ENCODE measurements at regions not wholly inside any gene's neighbourhood (a gene's known extent, or its start where the extent isn't known, plus 50 kb on each side); places are given as distances from the start of the nearest gene placed in this dataset.

DNA sequence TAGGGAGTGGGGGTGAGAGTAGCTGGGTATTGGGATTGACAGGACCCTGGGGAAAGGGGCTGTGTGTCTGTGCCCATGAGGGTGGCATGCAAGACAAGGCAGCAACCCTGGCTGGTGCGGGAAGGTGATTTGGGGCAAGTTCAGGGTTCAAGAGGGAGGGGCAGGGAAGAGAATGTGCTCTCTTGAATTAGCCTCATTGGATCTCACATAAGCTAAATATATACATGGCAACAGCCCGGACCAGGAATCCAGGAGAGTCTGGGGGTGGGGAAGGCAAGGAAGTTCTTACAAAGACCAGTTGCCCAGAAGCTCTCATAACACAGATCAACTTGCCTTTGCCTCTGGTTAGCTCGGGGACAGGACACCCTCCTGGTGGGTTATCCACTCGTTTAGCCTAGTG lies 73.3 kb downstream of the IRX3 start (continued):
- TF ChIP-seq, protein P1, sequence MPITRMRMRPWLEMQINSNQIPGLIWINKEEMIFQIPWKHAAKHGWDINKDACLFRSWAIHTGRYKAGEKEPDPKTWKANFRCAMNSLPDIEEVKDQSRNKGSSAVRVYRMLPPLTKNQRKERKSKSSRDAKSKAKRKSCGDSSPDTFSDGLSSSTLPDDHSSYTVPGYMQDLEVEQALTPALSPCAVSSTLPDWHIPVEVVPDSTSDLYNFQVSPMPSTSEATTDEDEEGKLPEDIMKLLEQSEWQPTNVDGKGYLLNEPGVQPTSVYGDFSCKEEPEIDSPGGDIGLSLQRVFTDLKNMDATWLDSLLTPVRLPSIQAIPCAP (CRISPR knock-in tag; IDR thresholded peaks at IDR 0.05; ENCODE audit: low read depth): no peak
- TF ChIP-seq XRCC5 (optimal IDR thresholded peaks at IDR 0.05; ENCODE audit: low read length): no peak
- TF ChIP-seq, protein P2, sequence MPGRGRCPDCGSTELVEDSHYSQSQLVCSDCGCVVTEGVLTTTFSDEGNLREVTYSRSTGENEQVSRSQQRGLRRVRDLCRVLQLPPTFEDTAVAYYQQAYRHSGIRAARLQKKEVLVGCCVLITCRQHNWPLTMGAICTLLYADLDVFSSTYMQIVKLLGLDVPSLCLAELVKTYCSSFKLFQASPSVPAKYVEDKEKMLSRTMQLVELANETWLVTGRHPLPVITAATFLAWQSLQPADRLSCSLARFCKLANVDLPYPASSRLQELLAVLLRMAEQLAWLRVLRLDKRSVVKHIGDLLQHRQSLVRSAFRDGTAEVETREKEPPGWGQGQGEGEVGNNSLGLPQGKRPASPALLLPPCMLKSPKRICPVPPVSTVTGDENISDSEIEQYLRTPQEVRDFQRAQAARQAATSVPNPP (CRISPR knock-in tag; IDR thresholded peaks at IDR 0.05): no peak

DNA sequence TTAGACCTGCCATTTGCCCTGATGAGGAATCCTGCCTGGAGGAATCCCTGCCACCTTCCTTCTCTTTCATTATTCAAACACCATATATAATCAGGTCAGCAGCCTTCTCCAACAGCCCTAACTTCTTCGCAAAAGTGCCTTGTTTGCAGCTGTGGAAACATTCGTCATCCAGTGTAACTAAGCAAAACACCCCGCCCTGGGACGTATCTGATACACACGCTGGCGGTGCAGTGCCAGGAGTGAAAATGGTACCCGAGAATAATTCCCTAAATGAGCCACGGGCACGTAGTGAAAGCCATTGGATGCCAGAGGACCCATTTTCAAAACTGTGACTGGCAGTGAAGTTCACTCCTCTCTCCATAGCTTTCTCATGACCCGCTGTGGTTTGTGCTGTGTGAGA lies 73.7 kb downstream of the IRX3 start:
- FAIRE-seq (no peak), ATAC-seq (no peak), DNase-seq (ENCODE audit: low spot score) (no peak)
- no peaks in the 10 kb centered on the region for H3K36me3 ChIP-seq (replicated peaks in 1 of 2; ENCODE audit: control insufficient read depth in 1 of 2, insufficient read depth in 2 of 2, low read length in 2 of 2)
- H3K9me3 ChIP-seq (ENCODE audit: low read length): no peaks in the 10 kb centered on the region
- H3K27me3 ChIP-seq (ENCODE audit: control insufficient read depth in 1 of 2, insufficient read depth in 2 of 2, low read length in 2 of 2): peaks cover 4% of the 10 kb centered on the region in 2 experiments; a peak in 3 of 5 replicates
- ChIA-PET CTCF (ENCODE audit: low intra/inter-chr PET ratio, low total read pairs) (no interaction called here), POLR2A (no interaction called here)
- no peaks in the 10 kb centered on the region for H4K20me1 ChIP-seq (ENCODE audit: insufficient read depth, low read length)
- H2AFZ ChIP-seq (ENCODE audit: low read length): no peak overlapping the region
- H3K27ac ChIP-seq (ENCODE audit: extremely low read length, insufficient read depth, low read length): no peak overlapping the region
- in situ Hi-C loops (cut with HindIII; ENCODE audit: extremely low pct_ligation_motif_present, low pct_unique_long_range_greater_than_20kb) (no loop called here), intact Hi-C loops (cut with micrococcal nuclease; ENCODE audit: unreplicated experiment) (no loop called here)
- BruUV-seq (replicated peaks): no TSS peak
- H3K9ac ChIP-seq (ENCODE audit: insufficient read depth, low read depth, low read length): no peak overlapping the region
- WGBS (ENCODE audit: low lambda C conversion rate): 73% methylated on average over 10 of the region's 10 CpGs
- no peaks in the 10 kb centered on the region for H3K4me1 ChIP-seq (ENCODE audit: insufficient read depth, low read length)
- H3K4me2 ChIP-seq (ENCODE audit: low read depth, low read length): no peak overlapping the region
- H3K79me2 ChIP-seq (ENCODE audit: insufficient read depth, low read length): no peaks in the 10 kb centered on the region
- H3K4me3 ChIP-seq (replicated peaks in 1 of 3; ENCODE audit: insufficient read depth in 1 of 3, low read depth in 2 of 3, low read length in 3 of 3): no peak overlapping the region
- TF ChIP-seq, protein P3, sequence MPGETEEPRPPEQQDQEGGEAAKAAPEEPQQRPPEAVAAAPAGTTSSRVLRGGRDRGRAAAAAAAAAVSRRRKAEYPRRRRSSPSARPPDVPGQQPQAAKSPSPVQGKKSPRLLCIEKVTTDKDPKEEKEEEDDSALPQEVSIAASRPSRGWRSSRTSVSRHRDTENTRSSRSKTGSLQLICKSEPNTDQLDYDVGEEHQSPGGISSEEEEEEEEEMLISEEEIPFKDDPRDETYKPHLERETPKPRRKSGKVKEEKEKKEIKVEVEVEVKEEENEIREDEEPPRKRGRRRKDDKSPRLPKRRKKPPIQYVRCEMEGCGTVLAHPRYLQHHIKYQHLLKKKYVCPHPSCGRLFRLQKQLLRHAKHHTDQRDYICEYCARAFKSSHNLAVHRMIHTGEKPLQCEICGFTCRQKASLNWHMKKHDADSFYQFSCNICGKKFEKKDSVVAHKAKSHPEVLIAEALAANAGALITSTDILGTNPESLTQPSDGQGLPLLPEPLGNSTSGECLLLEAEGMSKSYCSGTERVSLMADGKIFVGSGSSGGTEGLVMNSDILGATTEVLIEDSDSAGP (CRISPR knock-in tag; IDR thresholded peaks at IDR 0.05; ENCODE audit: borderline replicate concordance): no peak
- TF ChIP-seq, protein P4, sequence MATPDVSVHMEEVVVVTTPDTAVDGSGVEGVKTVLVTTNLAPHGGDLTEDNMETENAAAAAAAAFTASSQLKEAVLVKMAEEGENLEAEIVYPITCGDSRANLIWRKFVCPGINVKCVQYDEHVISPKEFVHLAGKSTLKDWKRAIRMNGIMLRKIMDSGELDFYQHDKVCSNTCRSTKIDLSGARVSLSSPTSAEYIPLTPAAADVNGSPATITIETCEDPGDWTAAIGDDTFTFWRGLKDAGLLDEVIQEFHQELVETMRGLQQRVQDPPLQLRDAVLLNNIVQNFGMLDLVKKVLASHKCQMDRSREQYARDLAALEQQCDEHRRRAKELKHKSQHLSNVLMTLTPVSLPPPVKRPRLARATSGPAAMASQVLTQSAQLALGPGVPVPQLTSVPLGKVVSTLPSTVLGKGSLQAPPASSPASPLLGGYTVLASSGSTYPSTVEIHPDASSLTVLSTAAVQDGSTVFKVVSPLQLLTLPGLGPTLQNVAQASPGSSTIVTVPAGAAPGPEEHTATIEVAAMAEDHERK (CRISPR knock-in tag; IDR thresholded peaks at IDR 0.05; ENCODE audit: low read depth): no peak
- TF ChIP-seq ZMAT3 (CRISPR knock-in tag; conservative IDR thresholded peaks at IDR 0.05) (no peak), TCF7 (IDR thresholded peaks at IDR 0.05; ENCODE audit: low read depth) (no peak), ZNF468 (CRISPR knock-in tag; IDR thresholded peaks at IDR 0.05) (no peak), YY1 (IDR thresholded peaks at IDR 0.05; ENCODE audit: insufficient read depth, insufficient replicate concordance, low read depth, low read length) (no peak), ADNP (CRISPR knock-in tag; IDR thresholded peaks at IDR 0.05) (no peak), ZSCAN21 (CRISPR knock-in tag; IDR thresholded peaks at IDR 0.05; ENCODE audit: borderline replicate concordance) (no peak), HES4 (CRISPR knock-in tag; IDR thresholded peaks at IDR 0.05; ENCODE audit: borderline replicate concordance) (no peak), KDM2A (CRISPR knock-in tag; IDR thresholded peaks at IDR 0.05; ENCODE audit: borderline replicate concordance, low read depth) (no peak)
- TF ChIP-seq, protein P5, sequence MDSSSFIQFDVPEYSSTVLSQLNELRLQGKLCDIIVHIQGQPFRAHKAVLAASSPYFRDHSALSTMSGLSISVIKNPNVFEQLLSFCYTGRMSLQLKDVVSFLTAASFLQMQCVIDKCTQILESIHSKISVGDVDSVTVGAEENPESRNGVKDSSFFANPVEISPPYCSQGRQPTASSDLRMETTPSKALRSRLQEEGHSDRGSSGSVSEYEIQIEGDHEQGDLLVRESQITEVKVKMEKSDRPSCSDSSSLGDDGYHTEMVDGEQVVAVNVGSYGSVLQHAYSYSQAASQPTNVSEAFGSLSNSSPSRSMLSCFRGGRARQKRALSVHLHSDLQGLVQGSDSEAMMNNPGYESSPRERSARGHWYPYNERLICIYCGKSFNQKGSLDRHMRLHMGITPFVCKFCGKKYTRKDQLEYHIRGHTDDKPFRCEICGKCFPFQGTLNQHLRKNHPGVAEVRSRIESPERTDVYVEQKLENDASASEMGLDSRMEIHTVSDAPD (CRISPR knock-in tag; IDR thresholded peaks at IDR 0.05): no peak
- TF ChIP-seq, protein P6, sequence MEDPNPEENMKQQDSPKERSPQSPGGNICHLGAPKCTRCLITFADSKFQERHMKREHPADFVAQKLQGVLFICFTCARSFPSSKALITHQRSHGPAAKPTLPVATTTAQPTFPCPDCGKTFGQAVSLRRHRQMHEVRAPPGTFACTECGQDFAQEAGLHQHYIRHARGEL (CRISPR knock-in tag; IDR thresholded peaks at IDR 0.05): no peak
